BLaER1 (cell line): ENCODE measurements at regions not wholly inside any gene's neighbourhood (a gene's known extent, or its start where the extent isn't known, plus 50 kb on each side); places are given as distances from the start of the nearest gene placed in this dataset.
"Not testable (repeated sequence)": the region's sequence is repeated elsewhere in the genome, so short reads cannot be mapped to it uniquely, and the experiment has no call there.

Source experiments
- H3K27ac ChIP-seq: shearing (Covaris generic); formaldehyde crosslinking; 2 replicates; pipeline ENCODE4 v1.8.1; 2022
- H3K27me3 ChIP-seq: shearing (Covaris generic); formaldehyde crosslinking; 2 replicates; pipeline ENCODE4 v1.8.1; 2022
- H3K36me3 ChIP-seq: shearing (Covaris generic); formaldehyde crosslinking; 2 replicates; pipeline ENCODE4 v1.8.1; 2022
- H3K4me1 ChIP-seq: shearing (Covaris generic); formaldehyde crosslinking; 2 replicates; pipeline ENCODE4 v1.8.1; 2022
- H3K4me2 ChIP-seq: shearing (Covaris generic); formaldehyde crosslinking; 2 replicates; pipeline ENCODE4 v1.8.1; 2022
- H3K4me3 ChIP-seq: shearing (Covaris generic); formaldehyde crosslinking; 2 replicates; pipeline ENCODE4 v1.8.1; 2022
- H3K9ac ChIP-seq: shearing (Covaris generic); formaldehyde crosslinking; 2 replicates; pipeline ENCODE4 v1.8.1; 2022
- H3K9me3 ChIP-seq: shearing (Covaris generic); formaldehyde crosslinking; 2 replicates; pipeline ENCODE4 v1.8.1; 2022
- H4K20me1 ChIP-seq: shearing (Covaris generic); formaldehyde crosslinking; 2 replicates; pipeline ENCODE4 v1.8.1; 2022
- Cebpa-rat ChIP-seq: shearing (Covaris generic); IDR thresholded peaks from 2 replicates; pipeline ENCODE4 v1.8.1; 2022

GRCh38 chr13:58921129-58921528, 1242.6 kb downstream of the DIAPH3 start:
- Histone ChIP-seq H3K9me3 (no peaks in the 10 kb centered on the region), H3K4me3 (no peak overlapping the region), H3K4me1 (no peaks in the 10 kb centered on the region), H3K36me3 (no peaks in the 10 kb centered on the region), H3K9ac (no peak overlapping the region), H3K4me2 (no peak overlapping the region), H3K27ac (no peak overlapping the region), H4K20me1 (no peaks in the 10 kb centered on the region), H3K27me3 (no peaks in the 10 kb centered on the region)
- TF ChIP-seq Cebpa-rat = no peak

- no peaks in the 10 kb centered on the region for H3K27me3 ChIP-seq
- no peak overlapping the region for H3K4me2 ChIP-seq
- H4K20me1 ChIP-seq = no peaks in the 10 kb centered on the region
- H3K9ac ChIP-seq = no peak overlapping the region
- no peaks in the 10 kb centered on the region for H3K4me1 ChIP-seq
- no peaks in the 10 kb centered on the region for H3K9me3 ChIP-seq
- H3K36me3 ChIP-seq = no peaks in the 10 kb centered on the region
- no peak overlapping the region for H3K27ac ChIP-seq
- H3K4me3 ChIP-seq = no peak overlapping the region
- TF ChIP-seq Cebpa-rat = no peak
Observed at GRCh38 chr13:58926858-58927257, 1236.9 kb downstream of the DIAPH3 start.

DNA sequence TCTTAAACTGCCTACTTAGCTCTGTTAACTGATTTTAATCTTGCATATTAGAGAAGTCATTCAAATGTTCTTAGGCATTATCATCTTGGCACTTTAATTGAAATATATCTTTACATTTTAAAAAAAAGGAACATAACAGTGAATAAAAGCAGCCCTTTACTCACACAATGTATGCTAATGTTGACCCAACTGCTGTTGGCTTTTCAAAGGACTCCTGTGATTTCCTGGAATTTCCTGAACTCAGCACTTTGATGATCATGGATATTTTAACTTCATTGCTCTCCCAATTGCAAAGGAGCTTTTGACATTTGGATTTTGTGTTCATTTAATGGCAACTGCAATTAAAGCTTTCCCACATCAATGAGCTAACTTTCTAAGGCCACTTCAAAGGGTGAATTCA, 1230.3 kb downstream of the DIAPH3 start:
- Histone ChIP-seq H3K27ac (no peak overlapping the region), H3K4me1 (no peaks in the 10 kb centered on the region), H3K9me3 (no peaks in the 10 kb centered on the region), H4K20me1 (no peaks in the 10 kb centered on the region), H3K27me3 (no peaks in the 10 kb centered on the region), H3K4me2 (no peak overlapping the region), H3K4me3 (no peak overlapping the region), H3K36me3 (no peaks in the 10 kb centered on the region), H3K9ac (no peak overlapping the region)
- no peak for TF ChIP-seq Cebpa-rat

- H3K4me1 ChIP-seq = no peaks in the 10 kb centered on the region
- H3K9ac ChIP-seq = no peak overlapping the region
- no peaks in the 10 kb centered on the region for H3K9me3 ChIP-seq
- H4K20me1 ChIP-seq = no peaks in the 10 kb centered on the region
- no peaks in the 10 kb centered on the region for H3K36me3 ChIP-seq
- no peaks in the 10 kb centered on the region for H3K27me3 ChIP-seq
- H3K4me2 ChIP-seq = no peak overlapping the region
- TF ChIP-seq Cebpa-rat = no peak
- no peak overlapping the region for H3K4me3 ChIP-seq
- no peak overlapping the region for H3K27ac ChIP-seq
Observed at GRCh38 chr13:58935689-58936088, 1228.0 kb downstream of the DIAPH3 start.

GRCh38 chr13:58946274-58946673, 1217.5 kb downstream of the DIAPH3 start:
- Histone ChIP-seq H3K36me3 (no peaks in the 10 kb centered on the region), H4K20me1 (no peaks in the 10 kb centered on the region), H3K4me3 (no peak overlapping the region), H3K27ac (no peak overlapping the region), H3K4me2 (no peak overlapping the region), H3K27me3 (no peaks in the 10 kb centered on the region), H3K9ac (no peak overlapping the region), H3K9me3 (peaks cover 39% of the 10 kb centered on the region), H3K4me1 (no peaks in the 10 kb centered on the region)
- no peak for TF ChIP-seq Cebpa-rat

DNA sequence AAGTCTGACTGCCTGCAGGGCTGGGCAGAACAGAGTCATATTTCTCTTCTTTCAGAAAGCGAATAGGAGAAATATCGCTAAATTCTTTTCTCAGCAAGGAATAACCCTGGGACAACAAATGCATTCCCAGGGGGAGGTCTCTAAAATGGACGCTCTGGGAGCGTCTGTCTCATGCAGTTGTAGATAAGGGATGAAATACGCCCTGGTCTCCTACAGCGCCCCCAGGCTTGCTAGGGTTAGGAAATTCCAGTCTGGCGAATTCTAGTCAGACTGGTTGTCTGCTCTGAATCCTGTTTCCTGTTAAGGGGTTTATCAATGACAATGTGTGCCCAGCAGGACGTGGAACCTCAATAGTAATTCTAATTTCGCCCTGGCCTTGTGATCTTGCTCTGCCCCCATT, 1214.1 kb downstream of the DIAPH3 start:
- H3K36me3 ChIP-seq = no peaks in the 10 kb centered on the region
- H3K4me3 ChIP-seq = no peak overlapping the region
- no peak for TF ChIP-seq Cebpa-rat
- H3K9me3 ChIP-seq = peaks cover 45% of the 10 kb centered on the region
- peaks cover 20% of the 10 kb centered on the region for H3K4me1 ChIP-seq
- H3K4me2 ChIP-seq = no peak overlapping the region
- no peak overlapping the region for H3K9ac ChIP-seq
- no peaks in the 10 kb centered on the region for H4K20me1 ChIP-seq
- H3K27me3 ChIP-seq = no peaks in the 10 kb centered on the region
- no peak overlapping the region for H3K27ac ChIP-seq

DNA sequence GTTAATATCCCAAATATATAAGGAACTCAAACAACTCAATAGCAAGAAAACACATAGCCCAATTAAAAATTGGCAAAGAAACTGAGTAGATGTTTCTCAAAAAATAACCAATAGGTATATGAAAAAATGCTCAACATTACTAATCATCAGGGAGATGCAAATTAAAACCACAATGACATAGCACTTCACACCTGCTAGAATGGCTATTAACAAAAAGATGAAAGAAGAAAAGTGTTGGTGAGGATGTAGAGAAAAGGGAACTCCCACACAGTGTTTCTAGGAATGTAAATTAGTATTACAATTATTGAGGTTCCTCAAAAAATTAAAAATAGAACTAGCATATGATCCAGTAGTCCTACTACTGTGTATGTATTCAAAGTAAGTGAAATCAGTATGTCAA, 1212.8 kb downstream of the DIAPH3 start:
- H4K20me1 ChIP-seq = no peaks in the 10 kb centered on the region
- H3K4me1 ChIP-seq = peaks cover 26% of the 10 kb centered on the region
- no peaks in the 10 kb centered on the region for H3K27me3 ChIP-seq
- peaks cover 43% of the 10 kb centered on the region for H3K9me3 ChIP-seq
- H3K4me2 ChIP-seq = no peak overlapping the region
- no peak for TF ChIP-seq Cebpa-rat
- H3K4me3 ChIP-seq = no peak overlapping the region
- no peak overlapping the region for H3K27ac ChIP-seq
- H3K9ac ChIP-seq = no peak overlapping the region
- H3K36me3 ChIP-seq = no peaks in the 10 kb centered on the region

- peaks cover 31% of the 10 kb centered on the region for H3K4me1 ChIP-seq
- H3K36me3 ChIP-seq = no peaks in the 10 kb centered on the region
- H3K4me3 ChIP-seq = no peak overlapping the region
- peaks cover 47% of the 10 kb centered on the region for H3K9me3 ChIP-seq
- H3K27ac ChIP-seq = no peak overlapping the region
- no peak for TF ChIP-seq Cebpa-rat
- H4K20me1 ChIP-seq = no peaks in the 10 kb centered on the region
- H3K27me3 ChIP-seq = no peaks in the 10 kb centered on the region
- H3K9ac ChIP-seq = no peak overlapping the region
- H3K4me2 ChIP-seq = peak overlapping the region; percentile 65
Observed at GRCh38 chr13:58953638-58954037, 1210.1 kb downstream of the DIAPH3 start.

- no peaks in the 10 kb centered on the region for H4K20me1 ChIP-seq
- peak overlapping the region; percentile 31; the same call in 1 of the 2 replicates for H3K4me2 ChIP-seq
- no peak overlapping the region for H3K4me3 ChIP-seq
- H3K4me1 ChIP-seq = peaks cover 31% of the 10 kb centered on the region
- no peak overlapping the region for H3K27ac ChIP-seq
- peaks cover 25% of the 10 kb centered on the region for H3K9me3 ChIP-seq
- no peaks in the 10 kb centered on the region for H3K36me3 ChIP-seq
- no peaks in the 10 kb centered on the region for H3K27me3 ChIP-seq
- no peak for TF ChIP-seq Cebpa-rat
- H3K9ac ChIP-seq = no peak overlapping the region
Observed at GRCh38 chr13:58955546-58956385, 1208.0 kb downstream of the DIAPH3 start.

DNA sequence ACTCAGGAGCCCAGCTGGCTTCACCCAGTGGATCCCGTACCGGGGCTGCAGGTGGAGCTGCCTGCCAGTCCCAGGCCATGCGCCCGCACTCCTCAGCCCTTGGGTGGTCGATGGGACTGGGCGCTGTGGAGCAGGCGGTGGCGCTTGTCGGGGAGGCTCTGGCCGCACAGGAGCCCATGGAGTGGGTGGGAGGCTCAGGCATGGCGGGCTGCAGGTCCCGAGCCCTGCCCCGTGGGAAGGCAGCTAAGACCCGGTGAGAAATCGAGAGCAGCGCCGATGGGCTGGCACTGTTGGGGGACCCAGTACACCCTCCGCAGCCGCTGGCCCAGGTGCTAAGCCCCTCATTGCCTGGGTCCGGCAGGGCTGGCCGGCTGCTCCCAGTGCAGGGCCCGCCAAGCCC, 1205.6 kb downstream of the DIAPH3 start:
- not testable (repeated sequence) for H3K36me3 ChIP-seq, H3K27me3 ChIP-seq

More for the DNA sequence above, 1205.6 kb downstream of the DIAPH3 start:
- H3K4me3 ChIP-seq, H4K20me1 ChIP-seq, H3K9ac ChIP-seq, H3K27ac ChIP-seq, H3K4me2 ChIP-seq: not testable (repeated sequence)
- Histone ChIP-seq H3K9me3 (peaks cover 14% of the 10 kb centered on the region; the same call in 1 of the 2 replicates), H3K4me1 (peaks cover 27% of the 10 kb centered on the region)
